HG02678 (cell line): ENCODE measurements at regions not wholly inside any gene's neighbourhood (a gene's known extent, or its start where the extent isn't known, plus 50 kb on each side); places are given as distances from the start of the nearest gene placed in this dataset.
"Not testable (repeated sequence)": the region's sequence is repeated elsewhere in the genome, so short reads cannot be mapped to it uniquely, and the experiment has no call there.

Experiments
- ATAC-seq: cut with Tn5 transposase; IDR thresholded peaks from one replicate; pipeline ENCODE4 v1.9.1; 2021; ENCODE audit warnings: mild to moderate bottlenecking, moderate library complexity; ENCODE audit not compliant: unreplicated experiment

DNA sequence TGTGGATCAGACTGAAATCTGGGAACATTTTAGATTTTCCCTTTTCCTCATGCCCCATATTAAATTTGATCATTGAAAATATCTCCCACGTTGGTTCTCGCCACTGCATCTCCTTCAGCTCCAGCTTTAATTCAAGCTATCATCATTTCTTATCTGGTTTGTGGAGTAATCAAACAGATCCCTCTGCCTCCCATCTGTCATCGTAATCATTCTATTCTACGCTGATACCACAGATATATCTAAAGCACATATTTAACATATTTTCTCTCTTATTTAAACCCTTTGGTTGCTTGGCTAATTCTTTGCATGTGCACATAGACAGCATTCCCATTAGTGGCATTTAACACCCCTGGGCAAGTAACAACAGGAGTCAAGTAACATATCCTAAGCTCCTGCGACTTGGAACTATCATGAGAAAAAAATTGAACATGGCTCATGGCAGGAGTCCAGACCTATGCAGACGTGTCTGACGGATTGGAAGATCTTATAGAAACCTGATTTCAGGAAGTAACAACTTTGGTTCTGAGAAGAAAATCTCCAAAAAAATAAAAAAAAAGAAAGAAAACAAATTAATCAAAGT, 158.8 kb upstream of the KYNU start:
- no peak for ATAC-seq

DNA sequence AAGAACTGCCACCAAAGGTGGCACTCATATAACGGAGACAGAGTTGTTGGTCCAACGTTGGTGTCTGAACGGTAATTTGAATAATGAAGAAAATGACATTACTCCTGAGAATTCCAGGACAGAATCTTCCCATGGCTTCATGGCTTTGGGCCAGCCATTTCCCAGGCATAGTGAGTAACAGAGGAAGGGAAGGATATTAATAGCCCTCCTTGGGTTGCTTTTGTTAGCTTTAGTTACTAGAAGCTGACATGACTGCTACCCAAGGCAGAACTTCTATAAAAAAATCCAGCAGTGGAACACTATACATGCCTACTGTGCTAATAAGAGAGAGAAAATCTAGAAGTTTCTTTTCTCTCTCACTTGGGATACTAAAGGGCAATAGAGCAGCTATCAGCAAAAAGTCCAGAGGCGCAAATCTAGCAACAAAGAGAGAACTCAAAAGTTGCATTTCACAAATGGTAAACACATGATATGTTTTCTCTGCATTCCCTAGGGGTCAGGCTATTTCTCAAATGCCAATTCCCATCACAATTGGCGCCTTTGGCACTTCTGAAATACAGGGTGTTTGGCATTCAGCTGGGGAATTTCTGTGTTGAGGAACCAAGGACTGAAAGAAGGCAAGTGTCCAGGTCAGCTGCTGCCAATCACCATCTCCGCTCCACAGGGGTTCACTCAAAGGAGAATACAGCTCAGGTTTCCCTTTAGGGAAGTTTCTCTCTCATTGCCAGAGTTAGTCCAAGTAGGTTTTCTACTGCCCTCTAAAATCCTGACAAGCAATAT, 160.8 kb upstream of the KYNU start:
- no peak for ATAC-seq

DNA sequence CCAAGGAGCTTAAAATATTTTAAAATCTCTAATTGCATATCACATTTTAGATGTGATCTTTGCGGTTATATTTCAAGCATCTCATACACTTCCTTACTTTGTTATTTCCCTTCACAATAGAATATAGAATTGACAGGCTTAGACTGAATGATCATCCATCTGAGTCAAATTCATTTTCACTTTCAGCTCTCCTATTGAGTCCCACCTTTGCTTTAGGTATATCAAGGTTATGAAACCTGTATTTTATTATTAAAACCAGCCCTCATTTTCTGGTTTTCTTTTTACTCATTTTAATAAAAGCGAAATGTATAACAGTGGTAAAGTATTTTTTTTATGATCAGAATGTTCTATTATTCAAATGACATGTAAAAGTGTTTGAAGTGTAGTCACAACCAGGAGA, 162.9 kb upstream of the KYNU start:
- no peak for ATAC-seq

DNA sequence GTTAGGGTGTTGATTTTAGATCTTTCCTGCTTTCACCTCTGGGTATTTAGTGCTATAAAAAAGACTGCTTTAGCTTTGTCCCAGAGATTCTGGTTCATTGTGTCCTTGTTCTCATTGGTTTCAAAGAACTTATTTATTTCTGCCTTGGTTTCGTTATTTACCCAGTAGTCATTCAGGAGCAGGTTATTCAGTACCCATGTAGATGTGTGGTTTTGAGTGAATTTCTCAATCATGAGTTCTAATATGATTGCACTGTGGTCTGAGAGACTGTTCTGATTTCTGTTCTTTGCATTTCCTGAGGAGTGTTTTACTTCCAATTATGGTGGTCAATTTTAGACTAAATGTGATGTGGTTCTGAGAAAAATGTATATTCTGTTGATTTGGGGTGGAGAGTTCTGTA, 167.1 kb upstream of the KYNU start:
- ATAC-seq, result no peak

DNA sequence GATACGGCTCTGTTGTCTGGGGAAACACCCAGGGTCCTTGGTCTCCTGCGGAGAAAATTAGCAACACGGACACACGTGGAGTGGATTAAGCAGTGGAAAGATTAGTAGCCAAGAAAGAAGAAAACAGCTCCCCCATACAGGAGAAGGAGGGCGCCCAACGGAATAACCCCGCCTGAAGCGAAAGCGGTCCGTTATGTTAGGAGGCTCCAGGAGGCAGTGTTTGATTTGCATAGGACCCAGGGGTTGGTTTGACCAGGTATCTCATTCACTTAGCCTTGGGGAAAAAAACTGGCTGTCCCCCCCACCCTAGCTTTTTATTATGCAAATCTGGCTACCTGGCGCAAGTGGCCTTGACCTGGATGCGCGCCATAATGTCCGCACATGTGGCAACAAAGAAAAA, 170.1 kb upstream of the KYNU start:
- ATAC-seq, result no peak

DNA sequence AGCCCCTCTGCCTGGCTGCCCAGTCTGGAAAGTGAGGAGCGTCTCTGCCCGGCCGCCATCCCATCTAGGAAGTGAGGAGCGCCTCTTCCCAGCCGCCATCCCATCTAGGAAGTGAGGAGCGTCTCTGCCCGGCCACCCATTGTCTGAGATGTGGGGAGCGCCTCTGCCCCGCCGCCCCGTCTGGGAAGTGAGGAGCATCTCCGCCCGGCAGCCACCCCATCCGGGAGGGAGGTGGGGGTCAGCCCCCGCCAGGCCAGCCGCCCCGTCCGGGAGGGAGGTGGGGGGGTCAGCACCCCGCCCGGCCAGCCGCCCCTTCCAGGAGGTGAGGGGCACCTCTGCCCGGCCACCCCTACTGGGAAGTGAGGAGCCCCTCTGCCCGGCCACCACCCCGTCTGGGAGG, 175.1 kb upstream of the KYNU start:
- not testable (repeated sequence) for ATAC-seq

DNA sequence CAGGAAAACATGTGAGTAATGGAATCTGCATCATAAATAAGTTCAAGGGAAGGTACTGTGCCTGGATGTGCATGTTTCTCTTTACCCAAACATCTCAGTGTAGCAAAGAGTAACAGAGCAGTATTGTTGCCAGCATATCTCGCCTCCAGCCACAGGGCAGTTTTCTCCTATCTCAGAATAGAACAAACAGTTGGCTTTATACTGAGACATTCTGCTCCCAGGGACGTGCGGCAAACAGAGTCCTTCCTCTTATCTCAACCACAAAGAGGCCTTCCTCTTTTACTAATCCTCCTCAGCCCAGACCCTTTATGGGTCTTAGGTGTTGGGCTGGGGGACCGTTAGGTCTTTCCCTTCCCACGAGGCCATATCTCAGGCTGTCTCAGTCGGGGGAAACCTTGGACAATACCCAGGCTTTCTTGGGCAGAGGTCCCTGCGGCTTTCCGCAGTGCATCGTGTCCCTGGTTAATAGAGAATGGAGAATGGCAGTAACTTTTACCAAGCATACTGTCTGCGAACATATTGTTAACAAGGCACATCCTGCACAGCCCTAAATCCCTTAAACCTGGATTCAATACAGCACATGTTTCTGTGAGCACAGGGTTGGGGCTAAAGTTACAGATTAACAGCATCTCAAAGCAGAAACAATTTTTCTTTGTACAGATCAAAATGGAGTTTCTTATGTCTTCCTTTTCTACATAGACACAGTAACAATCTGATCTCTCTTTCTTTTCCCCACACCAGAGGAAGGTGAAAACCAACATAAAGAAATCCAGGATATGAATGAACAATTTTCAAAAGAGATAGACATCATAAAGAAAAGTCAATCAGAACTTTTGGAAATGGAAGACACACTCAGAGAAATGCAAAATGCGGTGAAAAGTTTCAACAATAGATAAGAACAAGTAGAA, 181.9 kb upstream of the KYNU start:
- ATAC-seq, result not testable (repeated sequence)

DNA sequence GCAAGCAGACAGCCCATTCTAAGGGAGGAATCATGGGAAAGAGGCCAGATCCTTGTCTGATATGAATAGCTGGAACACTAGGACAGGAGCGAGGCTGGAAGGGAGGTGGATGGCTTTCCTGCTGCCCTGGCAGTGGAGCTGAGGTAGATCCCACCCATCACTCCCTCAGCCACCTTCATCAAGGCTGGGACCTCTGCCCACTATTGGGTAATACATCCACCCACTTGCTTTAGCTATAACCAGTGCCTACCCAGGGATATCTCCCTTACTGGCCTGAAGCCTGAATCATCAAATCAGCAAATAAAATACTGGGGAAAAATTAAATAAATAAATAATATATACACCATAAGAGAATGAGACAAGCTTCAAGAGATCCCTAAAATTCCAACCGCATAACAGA, 183.2 kb upstream of the KYNU start:
- ATAC-seq, result no peak

DNA sequence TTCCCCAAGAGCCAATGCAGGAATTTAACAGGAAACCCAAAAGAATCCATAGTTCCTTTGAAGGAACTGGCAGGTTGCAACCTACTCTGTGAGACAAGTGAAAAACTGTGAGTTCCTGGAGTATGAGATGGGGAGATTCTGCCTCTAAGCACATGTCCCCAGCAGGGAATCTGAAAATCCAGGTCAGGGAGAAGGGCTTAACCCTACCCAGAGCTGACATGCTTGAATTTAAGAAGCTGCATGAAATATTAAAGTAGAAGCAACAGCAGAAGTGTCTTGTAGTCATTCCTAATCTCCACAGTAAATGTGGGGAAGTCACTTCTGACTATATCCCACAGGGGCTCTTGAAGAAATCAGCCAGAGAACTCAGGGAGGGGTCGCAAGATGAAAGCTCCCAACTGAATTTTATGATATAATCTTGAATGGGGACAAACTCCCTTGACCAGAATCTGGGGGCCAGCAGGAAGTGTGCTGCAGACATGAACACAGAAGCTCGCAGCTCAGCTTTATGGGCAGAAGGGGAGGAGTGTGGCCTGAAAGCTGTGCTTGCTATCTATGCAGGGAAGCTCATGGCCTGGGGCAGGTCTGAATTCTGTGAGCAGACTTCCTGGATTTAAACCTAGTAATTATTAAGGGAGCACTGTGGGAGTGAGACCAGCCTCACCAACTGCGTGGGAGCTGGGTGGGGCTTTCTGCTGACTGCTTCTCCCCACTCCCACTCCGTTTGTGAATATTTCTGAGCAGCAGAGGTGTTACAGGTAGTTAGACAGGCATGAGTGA, 184.1 kb upstream of the KYNU start:
- ATAC-seq, result no peak

DNA sequence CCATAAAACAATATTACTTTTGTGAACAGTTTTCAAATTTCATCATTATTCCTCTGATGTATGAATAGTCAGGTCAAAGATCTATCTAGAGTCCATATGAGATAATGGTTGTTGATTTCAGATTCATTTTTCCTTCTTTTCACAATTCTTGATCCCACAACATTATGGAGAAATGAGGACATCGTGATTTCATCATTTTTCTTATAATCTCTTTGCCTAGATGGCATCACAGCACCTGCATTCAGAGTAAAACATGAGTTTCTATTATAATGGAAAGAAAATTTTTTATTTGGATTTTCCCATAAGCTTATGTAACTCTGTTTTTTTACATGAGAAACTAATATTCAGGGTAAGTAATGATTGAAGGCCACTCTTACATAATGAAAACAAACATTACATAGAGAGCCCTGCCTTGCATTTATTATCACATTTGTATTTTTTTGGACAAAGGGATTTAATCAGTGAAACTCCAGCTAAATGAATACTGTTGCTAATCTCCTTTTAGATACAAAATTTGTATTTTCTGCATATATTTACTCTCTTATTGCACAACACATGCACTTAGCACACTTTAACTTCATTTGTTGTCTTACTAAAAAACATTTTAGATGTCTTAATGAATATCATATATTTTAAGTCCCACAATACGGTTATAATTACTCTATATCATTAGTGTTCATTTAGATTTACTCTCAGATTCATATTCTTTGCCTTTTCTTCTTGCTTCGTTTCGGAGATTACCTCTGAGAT, 188.4 kb upstream of the KYNU start:
- ATAC-seq, result no peak

DNA sequence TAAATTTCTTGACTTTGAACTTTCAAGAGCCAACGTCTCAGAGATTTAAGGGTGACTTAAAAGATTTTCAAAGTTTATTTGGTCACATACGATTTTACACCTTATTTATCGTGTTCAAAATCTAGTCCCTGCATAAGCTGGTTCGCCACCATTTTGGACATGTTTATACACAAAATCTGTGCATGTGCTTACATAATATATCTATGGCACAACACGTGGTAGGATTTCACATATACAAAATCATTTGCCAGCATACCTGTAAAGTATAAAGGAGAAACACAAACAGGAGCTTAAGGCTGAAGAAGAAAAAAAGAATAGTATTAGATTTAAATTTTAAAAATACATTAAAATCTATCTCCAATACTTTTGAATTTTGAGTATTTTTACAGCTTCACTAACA, 190.0 kb upstream of the KYNU start:
- ATAC-seq, result no peak

DNA sequence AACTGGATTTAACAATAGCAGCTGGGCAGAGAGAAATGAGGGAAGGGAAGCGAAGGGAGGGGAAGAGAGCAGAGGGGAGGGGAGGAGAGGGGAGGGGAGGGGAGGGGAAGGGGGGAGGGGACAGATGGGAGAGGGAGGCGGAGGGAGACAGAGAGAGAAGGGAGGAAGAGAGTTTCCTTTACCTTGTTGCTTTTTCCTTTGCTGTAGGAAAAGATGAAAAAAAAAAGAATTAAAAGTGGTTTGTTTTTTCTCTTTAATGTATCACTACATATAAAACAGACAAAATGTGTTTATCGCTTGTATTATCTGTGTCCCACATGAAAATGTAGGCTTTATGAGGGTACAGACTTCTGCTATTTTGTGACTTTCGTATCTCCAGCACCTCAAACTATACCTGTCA, 190.4 kb upstream of the KYNU start:
- ATAC-seq, result no peak

DNA sequence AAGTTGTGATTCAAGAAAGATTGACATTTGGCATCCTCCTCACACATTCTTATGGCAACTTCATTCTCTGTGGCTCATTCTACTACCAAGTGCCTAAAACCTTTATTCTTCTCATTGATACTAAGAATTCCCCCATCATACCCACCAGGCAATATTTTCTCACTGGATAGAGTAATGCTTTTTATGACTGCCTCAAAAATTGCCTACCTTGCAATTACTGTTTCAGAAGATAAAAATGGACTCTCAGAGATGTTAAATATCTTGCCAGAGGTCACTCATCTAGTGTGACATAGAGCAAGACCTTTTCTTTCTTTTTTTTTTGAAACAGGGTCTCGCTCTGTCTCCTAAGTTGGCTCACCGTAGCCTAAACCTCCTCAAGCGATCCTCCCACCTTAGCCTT, 192.8 kb upstream of the KYNU start:
- ATAC-seq, result no peak

DNA sequence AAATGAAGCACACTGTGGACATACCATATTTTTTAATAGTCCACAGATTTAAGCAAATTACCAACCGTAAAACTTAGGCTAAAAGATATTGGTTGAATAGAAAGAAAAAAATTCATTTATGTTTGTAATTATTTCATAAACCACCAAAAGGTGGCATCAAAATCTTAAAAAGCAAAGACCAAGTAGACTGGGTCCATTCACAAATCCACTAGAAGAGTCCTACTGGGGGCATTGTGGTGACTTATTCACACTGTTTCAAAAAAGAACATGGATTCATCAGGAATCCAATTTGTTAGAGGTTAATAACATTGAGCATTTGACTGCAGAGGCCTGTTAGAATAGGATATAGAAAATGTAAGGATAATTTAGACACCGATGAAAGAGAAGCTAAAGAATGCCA, 194.9 kb upstream of the KYNU start:
- no peak for ATAC-seq

DNA sequence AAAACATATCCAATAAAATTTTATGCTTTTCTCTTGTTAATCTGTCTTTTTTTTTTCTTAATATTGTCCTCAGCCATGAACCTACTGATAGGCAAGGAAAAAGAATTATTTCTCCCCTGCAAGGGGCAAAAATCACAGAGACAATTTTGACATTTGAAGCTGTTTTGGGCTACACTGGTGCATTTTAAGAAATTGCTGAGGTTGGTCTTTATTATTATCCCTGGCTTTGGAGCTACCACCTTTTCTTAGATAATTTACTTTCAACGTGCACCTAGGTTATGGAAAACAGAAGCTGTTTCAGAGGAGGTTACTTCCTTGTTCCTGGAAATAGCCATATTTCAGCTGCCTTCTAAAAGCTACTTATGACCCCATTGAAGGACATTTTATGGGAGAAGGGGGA, 195.5 kb upstream of the KYNU start:
- no peak for ATAC-seq

DNA sequence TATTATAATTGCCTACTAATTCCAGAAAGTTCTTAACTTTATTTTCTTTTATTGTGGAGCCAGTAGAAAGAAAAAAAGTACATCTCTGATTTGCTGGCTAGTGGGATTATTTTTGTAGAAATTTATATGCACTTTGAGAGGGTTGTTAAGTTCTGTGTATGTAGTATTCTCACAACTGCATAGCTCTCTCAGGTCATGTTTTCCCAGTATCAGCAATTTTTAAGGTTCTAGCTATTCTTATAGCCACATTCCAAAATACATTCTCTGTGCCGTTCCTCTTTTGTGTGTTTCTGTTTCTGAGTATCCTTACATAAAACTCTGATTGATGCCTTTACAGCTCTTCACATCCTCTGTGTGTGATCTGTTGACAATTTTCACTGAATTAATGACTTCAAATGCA, 199.3 kb upstream of the KYNU start:
- no peak for ATAC-seq

DNA sequence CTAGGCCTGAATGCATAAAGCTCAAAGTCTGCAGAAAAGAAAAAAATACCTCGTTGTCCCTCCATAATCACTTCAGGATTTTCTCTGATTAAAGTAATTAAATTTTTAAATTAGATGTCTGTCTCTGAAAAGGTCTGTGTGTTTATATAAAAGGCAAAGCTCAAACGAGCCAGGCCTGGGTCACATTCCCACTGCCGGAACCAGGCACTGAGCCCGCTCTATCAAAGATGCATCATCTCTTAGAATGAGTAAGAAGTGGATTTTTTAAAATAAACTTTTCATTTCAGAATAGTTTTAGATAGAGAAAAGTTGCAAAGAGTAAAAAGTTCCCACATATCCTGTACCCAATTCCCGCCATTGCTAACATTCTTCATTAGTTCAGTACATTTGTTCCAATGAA, 202.1 kb upstream of the KYNU start:
- ATAC-seq, result no peak

DNA sequence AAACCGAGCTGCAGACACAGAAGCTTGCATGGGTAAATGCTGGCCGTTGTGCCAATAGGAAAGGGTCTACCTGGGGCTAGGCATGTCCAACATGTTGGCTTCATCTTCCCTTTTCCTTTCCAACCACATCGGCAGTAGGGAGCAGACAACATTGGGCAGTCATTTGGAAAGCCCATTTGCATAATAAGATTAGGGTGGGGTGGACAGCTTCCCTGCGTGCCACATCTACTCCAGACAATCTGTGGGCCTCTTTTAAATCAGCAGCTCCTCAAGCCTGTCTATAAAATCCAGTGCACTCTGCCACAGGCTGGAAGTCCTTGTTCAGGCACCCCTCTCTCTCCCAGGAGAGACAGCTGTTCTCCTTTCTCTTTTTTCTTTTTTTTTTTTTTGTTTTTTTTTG, 203.6 kb upstream of the KYNU start:
- ATAC-seq, result no peak

DNA sequence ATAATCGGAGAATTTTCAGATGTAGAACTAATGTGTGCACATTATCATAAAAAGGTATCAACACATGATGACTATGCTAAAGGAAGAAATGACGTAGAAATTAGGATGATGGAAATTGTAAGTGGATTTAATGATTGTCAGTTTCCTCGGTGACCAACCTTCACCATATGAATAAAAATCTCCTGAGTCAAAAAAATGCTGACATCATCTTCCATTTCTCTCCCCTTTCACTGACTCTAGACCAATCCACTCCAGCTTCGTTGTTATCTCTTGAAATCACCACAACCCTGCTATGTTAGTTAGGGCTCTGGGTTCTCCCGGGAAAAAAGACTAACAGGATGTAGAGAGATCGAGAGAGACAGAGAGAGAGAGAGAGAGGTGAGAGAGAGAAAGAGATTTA, 204.8 kb upstream of the KYNU start:
- ATAC-seq, result no peak

DNA sequence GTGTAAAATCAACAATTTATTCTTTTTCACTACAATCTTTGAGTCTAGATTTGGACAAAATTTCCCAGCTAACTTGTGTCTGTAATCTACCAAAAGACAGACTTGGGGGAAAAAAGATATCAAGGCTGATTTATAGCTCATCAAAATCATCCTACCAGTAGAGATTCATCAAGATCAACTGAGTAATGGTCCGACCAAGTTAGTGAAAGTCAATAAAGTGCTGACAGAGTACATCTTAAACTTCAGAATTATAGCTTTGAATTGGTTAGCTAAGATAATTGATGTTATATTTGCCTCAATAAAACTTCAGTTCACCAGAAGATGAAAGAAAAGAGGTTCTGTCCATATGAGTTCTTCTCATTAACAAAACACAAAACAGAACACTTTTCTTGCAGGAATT, 207.1 kb upstream of the KYNU start:
- no peak for ATAC-seq
